PC-9 (cell line): ENCODE measurements at regions not wholly inside any gene's neighbourhood (a gene's known extent, or its start where the extent isn't known, plus 50 kb on each side); places are given as distances from the start of the nearest gene placed in this dataset.

Experiments
- CTCF ChIP-seq: fragments of 200-600 bp; sonication (generic); conservative IDR thresholded peaks from 2 replicates; pipeline ENCODE4 v1.6.1; 2017; ENCODE audit warnings: mixed run types, antibody characterized with exemption, mild to moderate bottlenecking, moderate library complexity
- EZH2 ChIP-seq: fragments of 200-600 bp; sonication (generic); IDR thresholded peaks from 2 replicates; pipeline ENCODE4 v1.8.0; 2017; ENCODE audit warnings: antibody characterized with exemption, low read depth

GRCh38 chr11:110782616-110783015 is 70.4 kb upstream of the ARHGAP20 start:
- no peak for TF ChIP-seq CTCF
- TF ChIP-seq EZH2: no peak
